Suppressor macrophage treated with lipopolysaccharide for 4 hours (primary cell): ENCODE measurements at regions not wholly inside any gene's neighbourhood (a gene's known extent, or its start where the extent isn't known, plus 50 kb on each side); places are given as distances from the start of the nearest gene placed in this dataset.
"Not testable (repeated sequence)": the region's sequence is repeated elsewhere in the genome, so short reads cannot be mapped to it uniquely, and the experiment has no call there.

Source experiments
- DNase-seq: peaks from one replicate; pipeline ENCODE4 v3.0.0-alpha.2; 2020

DNA sequence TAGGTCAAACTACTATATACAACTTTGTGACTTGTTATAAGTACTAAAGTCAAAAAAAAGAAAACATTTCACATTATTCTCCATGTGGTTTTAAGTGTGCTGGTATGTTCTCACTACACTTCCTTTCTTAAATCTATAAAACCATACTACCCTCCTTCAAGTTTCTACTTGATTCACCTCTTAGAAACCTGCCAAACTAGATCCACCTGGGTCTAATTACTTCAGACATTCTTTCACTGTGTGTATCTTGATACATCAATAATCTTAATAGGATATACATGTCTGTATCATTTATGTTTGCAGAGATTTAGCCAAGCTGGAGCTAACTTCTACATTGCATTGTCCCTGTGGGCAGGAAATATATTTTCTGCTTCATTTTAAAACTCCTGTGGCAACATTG lies 1012.6 kb downstream of the EFNA5 start:
- DNase-seq, result no peak

- DNase-seq, result no peak
Measured at GRCh38 chr5:106656821-106657220, 1013.9 kb downstream of the EFNA5 start.

GRCh38 chr5:106649031-106649430 lies 1021.7 kb downstream of the EFNA5 start:
- no peak for DNase-seq

DNA sequence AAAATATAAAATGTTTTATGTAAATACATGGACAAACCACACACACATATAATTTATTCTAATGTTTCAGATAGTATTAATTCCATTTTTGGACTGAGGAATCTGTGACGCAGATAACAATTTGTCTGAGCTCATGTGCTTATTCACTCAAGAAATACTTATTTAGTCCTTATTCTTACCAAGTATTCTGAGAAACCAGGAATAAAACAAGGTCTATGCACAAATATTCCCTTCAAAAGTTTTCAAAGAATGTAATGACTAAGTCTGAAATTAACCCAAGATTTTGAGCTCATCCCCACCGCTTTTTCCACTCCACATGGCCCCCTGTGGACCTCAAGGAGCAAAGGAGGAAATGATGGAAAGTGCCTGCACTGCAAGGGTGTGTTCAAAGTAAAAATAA lies 1022.3 kb downstream of the EFNA5 start:
- DNase-seq, result no peak

- no peak for DNase-seq
Measured at GRCh38 chr5:106646106-106646505, 1024.6 kb downstream of the EFNA5 start.

GRCh38 chr5:106640511-106640910 lies 1030.2 kb downstream of the EFNA5 start:
- no peak for DNase-seq

- DNase-seq, result no peak
Measured at GRCh38 chr5:106639488-106639887, 1031.2 kb downstream of the EFNA5 start.

DNA sequence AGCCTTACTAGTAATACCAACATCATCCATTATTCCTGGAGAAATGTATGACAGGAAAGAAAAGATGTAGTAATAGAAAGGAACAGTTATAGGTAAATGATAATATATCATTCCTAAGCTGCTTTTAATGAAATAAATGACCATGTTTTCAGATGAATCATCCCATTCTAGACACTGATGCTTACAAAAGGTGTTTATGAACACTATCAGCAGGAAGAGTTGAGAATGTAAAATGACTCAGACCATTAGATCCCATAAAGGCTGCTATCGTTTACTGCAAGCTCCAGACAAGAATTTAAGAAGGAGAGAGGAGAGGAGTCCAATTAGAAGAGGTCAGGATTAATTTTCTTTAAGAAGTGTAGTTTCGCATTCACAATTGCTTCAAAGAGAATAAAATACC lies 1033.5 kb downstream of the EFNA5 start:
- DNase-seq, result no peak

DNA sequence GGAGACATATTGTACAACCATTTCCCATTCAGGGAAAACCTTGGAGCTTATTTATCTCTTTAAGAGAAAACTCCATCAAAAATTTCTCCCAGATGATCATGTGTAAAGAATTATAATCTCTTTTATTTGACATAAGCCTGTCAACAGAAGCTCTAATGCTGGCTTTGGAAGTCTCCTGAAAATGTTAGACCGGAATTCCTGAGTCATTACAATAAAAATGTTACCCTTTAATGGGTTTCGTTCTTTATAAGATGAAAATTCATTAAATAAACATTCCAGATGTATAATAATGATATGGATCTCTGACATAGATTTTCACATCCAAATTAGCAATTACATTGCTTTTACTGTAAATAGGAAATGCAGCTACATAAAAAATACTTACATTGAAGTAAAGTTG lies 1036.4 kb downstream of the EFNA5 start:
- DNase-seq, result no peak

DNA sequence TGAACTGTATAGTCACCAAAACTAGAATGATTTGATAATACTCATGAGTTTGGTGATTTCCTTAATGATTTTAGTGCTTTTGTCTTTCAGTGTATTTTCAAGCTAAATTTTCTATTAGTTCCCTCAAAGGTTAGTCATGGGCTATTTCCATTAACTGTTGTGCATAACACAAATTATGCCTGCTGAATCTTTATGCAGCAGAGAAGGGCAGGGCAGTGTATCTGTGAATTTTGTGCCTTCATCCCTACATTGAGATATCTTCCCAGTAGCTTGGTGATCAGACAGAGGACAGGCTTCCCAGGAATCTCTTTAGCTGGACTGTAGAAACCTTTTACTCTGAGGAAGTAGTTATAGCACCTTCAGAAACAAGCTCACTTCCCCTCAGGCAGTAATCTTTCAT lies 1036.9 kb downstream of the EFNA5 start:
- no peak for DNase-seq

DNA sequence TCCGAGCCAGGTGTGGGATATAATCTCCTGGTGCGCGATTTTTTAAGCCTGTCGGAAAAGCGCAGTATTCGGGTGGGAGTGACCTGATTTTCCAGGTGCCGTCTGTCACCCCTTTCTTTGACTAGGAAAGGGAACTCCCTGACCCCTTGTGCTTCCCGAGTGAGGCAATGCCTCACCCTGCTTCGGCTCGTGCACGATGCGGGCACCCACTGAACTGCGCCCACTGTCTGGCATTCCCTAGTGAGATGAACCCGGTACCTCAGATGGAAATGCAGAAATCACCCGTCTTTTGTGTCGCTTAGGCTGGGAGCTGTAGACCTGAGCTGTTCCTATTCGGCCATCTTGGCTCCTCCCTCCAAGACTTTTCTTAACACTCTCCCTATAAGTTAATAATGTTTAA lies 1042.3 kb downstream of the EFNA5 start:
- not testable (repeated sequence) for DNase-seq

DNA sequence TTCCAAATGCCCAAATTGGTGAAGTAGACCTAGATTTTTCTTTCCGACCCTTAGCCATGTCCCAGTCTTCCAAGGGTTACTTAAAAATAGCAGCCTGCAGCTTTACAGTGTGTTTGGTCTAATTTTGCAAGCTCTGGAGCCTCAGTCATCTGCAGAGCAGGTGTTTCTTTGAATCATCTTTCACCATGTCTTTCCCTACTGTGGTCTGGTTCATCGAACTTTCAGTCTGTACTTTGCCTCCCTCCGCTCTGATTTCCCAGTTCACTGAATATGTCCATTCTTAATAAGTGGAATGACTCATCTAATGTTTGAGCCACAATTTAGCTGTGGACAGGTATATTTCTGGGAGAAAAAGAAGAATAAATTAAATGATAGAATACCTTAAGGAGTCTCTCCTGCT lies 1060.7 kb downstream of the EFNA5 start:
- DNase-seq, result no peak

- no peak for DNase-seq
Measured at GRCh38 chr5:106601620-106602019, 1069.1 kb downstream of the EFNA5 start.

DNA sequence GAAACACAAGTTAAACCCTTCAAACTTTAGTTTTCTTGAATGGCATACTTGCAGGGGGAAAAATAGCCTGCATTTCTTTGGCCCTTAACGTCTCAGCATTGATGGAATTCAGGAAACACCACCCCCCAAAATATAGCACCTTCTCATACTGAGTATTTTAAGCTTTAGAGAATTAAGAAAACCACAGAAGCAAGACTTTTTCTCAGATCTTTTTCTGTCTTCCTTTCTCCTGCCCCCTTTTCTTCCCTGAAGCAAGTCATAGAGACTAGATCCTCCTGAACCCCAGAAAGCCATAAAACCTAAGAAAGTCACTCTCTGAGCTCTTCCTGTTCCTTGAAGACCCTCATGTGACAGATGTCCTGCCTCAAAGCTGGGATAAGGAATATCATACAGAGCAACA lies 1069.9 kb downstream of the EFNA5 start:
- no peak for DNase-seq

DNA sequence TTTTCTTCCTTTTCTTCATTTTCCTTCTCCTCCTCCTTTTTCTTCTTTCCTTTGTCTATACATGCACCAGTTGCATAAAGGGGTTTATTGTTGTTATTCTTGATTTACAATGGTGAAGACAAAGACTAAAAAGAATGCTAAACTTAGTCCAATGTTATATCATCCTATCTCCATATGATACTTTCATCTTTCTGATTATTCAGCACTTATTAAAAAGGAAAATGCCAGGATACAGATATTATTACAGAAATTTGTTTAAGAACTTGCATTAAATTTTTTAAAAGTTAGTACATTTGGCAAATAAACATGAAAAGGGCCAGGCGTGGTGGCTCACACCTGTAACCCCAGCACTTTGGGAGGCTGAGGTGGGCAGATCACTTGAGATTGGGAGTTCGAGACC lies 1074.9 kb downstream of the EFNA5 start:
- no peak for DNase-seq

DNA sequence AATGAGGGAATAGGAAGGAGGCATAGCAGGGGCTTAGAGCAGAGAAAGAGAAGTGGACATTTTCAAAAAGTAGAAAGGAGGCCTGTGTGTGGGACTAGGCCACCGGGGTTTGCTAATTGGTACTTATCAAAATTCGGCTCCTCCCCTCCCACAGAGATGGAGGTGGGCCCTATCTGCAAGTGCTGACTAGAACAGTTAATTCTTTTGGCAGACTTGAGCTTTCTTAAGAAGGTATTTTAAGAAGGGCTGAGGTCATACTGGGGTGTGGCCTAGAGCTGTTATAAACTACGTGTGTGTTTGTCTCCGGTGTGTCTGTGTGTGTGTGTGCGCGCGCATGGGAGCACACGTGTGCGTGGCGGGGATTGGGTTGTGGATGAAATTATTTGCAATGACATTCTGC lies 1086.5 kb downstream of the EFNA5 start:
- no peak for DNase-seq

DNA sequence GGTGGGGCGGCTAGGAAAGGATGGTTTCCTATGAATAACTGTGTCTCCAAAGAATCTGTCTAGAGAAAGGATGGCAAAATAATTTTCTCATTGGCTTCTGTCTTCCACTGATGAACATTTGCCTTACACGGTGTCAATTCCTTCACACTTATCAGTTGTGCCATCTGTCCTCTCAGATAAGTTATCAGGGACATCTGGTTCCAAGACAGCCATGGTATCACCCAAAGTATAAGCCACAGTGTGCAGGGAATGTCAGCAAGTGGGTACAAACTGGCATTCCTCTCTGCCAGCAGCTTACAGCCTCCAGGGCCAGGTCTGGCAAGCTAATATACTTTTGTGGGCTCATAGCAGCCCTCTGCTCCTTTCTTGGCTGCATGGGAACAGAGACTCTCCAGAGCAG lies 1092.0 kb downstream of the EFNA5 start:
- no peak for DNase-seq

- DNase-seq, result no peak
Measured at GRCh38 chr5:106574820-106575219, 1095.9 kb downstream of the EFNA5 start.

DNA sequence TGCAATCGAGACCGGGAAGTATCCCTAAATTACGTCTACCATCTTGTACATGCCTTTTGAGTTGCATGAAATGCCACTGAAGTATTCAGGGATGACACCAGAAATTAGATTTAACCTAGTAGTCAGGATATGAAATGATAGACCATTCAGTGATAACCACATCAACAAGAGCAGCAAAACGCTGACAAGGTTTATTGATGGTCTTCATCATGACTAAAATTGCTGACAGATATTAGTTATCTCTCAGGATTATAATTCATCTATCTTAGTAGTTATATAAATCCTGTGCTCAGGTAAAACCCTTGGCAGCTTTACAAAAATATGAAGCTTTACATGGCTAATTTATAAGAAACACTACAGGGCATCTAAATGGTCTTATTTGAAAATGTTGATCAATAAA lies 1104.7 kb downstream of the EFNA5 start:
- no peak for DNase-seq

- DNase-seq, result no peak
Measured at GRCh38 chr5:106545325-106545724, 1125.4 kb downstream of the EFNA5 start.

DNA sequence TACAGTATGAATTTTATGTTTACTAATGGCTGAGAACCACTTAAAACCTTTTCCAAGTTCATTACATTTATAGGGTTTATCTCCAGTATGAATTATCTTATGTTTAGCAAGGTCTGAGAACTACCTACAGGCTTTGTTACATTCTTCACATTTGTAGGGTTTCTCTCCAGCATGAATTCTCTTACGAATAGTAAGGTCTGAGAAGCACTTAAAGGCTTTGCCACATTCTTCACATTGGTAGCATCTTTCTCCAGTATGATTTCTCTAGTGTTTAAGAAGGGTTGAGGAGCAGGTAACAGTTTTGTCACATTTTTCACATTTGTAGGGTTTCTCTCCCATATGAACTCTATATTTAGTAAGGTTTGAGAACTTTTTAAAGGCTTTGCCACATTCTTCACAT lies 1127.4 kb downstream of the EFNA5 start:
- DNase-seq, result no peak

GRCh38 chr5:106530150-106530549 lies 1140.6 kb downstream of the EFNA5 start:
- DNase-seq, result no peak

GRCh38 chr5:106525438-106525837 lies 1145.3 kb downstream of the EFNA5 start:
- DNase-seq, result no peak

- no peak for DNase-seq
Measured at GRCh38 chr5:106523852-106524251, 1146.9 kb downstream of the EFNA5 start.

DNA sequence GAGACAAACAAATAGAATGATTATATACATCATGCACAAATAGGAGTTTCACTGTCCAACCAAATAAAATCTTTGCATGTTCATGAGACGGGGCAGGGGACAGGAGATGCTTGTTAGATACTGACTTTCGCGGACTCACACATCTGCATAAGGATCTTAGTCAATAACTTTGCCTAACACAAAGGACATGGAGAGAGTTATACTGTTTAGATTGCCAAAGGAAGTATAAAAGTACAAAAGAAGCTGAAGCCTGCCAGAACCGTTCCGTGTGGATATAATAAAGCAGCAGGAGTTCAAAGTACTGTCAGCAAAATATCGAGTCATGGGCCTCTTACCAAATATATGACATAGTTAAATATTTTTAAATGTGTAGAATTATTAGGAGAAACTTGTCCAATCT lies 1148.4 kb downstream of the EFNA5 start:
- no peak for DNase-seq

GRCh38 chr5:106521701-106522100 lies 1149.0 kb downstream of the EFNA5 start:
- no peak for DNase-seq
